Lower leg skin (tissue), 4 donors: ENCODE measurements at regions not wholly inside any gene's neighbourhood (a gene's known extent, or its start where the extent isn't known, plus 50 kb on each side); places are given as distances from the start of the nearest gene placed in this dataset.

Source experiments
- DNase-seq, 2 donors: peaks; one replicate each; pipeline ENCODE4 v3.0.0-alpha.2; 2019; ENCODE audit warnings: low spot score in 2 of 2
- H3K4me3 ChIP-seq: fragments of 200-600 bp; sonication (generic); 2 replicates; pipeline ENCODE4 v1.5.1; 2017; ENCODE audit warnings: mild to moderate bottlenecking, low read depth; ENCODE audit not compliant: poor library complexity, severe bottlenecking
- POLR2A ChIP-seq, 2 donors: fragments of 450-650 bp; IDR thresholded peaks; one replicate each; pipeline ENCODE4 v1.6.1; 2016 to 2017; ENCODE audit warnings: antibody characterized with exemption in 2 of 2, mild to moderate bottlenecking in 1 of 2, moderate library complexity in 1 of 2
- WGBS, 2 donors: methylation state at CpG; one replicate each; pipeline ENCODE4 v1.1.5; 2018; 5-methylcytosine and 5-hydroxymethylcytosine counted together
- intact Hi-C: fragments of 100-400 bp; cut with DNase I; formaldehyde crosslinking; loops from one replicate; pipeline ENCODE4 v1.15.0; 2023; ENCODE audit warnings: low total_unique reads
- TF ChIP-seq, protein P1 (sequence below), 3 donors: fragments of 450-650 bp; IDR thresholded peaks; one replicate each; pipeline ENCODE4 v1.5.1; 2016; ENCODE audit warnings: antibody characterized with exemption in 3 of 3, mild to moderate bottlenecking in 3 of 3, moderate library complexity in 2 of 3

GRCh38 chr5:29380029-29380428, 1813.5 kb upstream of the CDH6 start:
- intact Hi-C loops = no loop called here
- TF ChIP-seq, protein P1, sequence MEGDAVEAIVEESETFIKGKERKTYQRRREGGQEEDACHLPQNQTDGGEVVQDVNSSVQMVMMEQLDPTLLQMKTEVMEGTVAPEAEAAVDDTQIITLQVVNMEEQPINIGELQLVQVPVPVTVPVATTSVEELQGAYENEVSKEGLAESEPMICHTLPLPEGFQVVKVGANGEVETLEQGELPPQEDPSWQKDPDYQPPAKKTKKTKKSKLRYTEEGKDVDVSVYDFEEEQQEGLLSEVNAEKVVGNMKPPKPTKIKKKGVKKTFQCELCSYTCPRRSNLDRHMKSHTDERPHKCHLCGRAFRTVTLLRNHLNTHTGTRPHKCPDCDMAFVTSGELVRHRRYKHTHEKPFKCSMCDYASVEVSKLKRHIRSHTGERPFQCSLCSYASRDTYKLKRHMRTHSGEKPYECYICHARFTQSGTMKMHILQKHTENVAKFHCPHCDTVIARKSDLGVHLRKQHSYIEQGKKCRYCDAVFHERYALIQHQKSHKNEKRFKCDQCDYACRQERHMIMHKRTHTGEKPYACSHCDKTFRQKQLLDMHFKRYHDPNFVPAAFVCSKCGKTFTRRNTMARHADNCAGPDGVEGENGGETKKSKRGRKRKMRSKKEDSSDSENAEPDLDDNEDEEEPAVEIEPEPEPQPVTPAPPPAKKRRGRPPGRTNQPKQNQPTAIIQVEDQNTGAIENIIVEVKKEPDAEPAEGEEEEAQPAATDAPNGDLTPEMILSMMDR (IDR thresholded peaks at IDR 0.05) = no peak
- no peak for DNase-seq

DNA sequence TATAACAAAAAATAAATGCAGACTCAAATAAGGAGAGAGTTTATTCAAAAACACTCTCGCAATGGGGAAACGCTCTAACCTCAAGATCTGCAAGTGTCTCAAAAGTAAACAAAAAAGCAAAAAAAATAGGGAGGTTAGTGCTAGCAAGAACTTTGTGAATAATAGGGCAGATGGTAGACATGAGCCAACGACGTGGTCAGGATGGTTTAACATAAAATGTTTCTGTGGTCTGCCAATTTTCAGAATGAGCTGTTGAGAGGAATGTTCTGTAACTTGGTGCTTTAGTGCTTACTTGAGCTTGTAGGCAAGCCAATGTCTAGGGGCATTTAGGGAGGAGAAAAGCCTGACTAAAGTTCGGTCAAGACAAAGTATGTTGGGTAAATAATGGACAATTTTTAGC, 1813.9 kb upstream of the CDH6 start:
- 88 to 90% methylated on average over 5 of the region's 5 CpGs for WGBS, 2 donors
- DNase-seq = no peak
- intact Hi-C loops = no loop called here
- H3K4me3 ChIP-seq = no peak overlapping the region
- TF ChIP-seq, protein P1 (IDR thresholded peaks at IDR 0.05) = no peak
- TF ChIP-seq POLR2A (IDR thresholded peaks at IDR 0.05) = no peak

More at GRCh38 chr5:29380029-29380428, 1813.5 kb upstream of the CDH6 start:
- H3K4me3 ChIP-seq = no peak overlapping the region
- 41 to 82% methylated on average over 1 of the region's 1 CpG for WGBS, 2 donors

DNA sequence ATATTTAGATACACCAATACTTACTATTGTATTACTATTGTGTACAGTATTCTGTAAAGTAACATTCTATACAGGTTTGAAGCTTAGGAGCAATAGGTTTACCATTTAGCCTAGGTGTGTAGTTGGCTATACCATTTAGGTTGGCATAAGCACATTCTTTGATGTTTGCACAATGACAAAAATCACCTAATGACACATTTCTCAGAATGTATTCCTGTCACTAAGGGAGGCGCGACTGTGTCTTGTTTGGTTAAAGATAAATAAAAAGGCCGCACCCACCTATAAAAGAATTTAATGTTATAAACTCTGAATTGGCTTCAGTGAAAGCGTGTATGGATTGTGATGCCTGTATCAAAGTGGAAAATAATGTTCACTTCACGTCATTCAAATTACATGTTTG, 1815.4 kb upstream of the CDH6 start:
- 79% methylated on average over 5 of the region's 5 CpGs for WGBS, 2 donors
- no peak overlapping the region for H3K4me3 ChIP-seq
- TF ChIP-seq POLR2A (IDR thresholded peaks at IDR 0.05) = no peak
- TF ChIP-seq, protein P1 (IDR thresholded peaks at IDR 0.05) = no peak
- intact Hi-C loops = no loop called here
- no peak for DNase-seq

- WGBS, 2 donors = 79 to 80% methylated on average over 5 of the region's 5 CpGs
- no peak for DNase-seq
- no peak overlapping the region for H3K4me3 ChIP-seq
- intact Hi-C loops = no loop called here
- TF ChIP-seq, protein P1 (IDR thresholded peaks at IDR 0.05) = no peak
- no peak for TF ChIP-seq POLR2A (IDR thresholded peaks at IDR 0.05)
Observed at GRCh38 chr5:29370248-29370647, 1823.2 kb upstream of the CDH6 start.

DNA sequence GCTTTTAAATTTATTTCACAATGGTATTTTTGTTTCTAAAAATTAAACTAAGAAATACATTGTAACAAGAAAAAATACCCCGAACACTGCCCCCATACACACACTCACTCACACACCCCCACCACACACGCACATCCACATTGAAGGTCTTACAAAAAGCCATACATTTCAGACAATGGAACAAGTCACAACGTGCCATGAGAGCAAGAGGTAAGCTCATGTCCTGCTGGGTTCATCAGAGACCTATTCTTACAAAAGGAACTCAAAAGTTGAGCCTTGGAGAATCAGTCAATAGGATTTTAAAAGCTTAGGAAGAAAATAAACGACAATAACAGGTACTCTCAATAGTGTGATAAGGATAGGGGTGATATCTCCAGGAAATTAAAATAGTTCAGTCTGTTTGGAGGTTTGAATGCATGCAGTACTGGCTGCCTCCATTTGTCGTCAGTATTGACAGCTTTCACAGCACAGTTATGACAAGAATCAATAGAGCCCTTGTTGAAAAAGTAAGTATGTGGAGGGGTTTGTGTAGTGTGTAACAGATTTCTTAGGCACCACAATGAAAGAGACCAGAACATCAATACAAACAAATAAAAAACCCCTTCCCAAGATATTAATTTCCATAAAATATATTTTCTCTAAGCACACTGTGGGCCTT, 1826.2 kb upstream of the CDH6 start:
- no peak for DNase-seq
- intact Hi-C loops = no loop called here
- H3K4me3 ChIP-seq = no peak overlapping the region
- no peak for TF ChIP-seq POLR2A (IDR thresholded peaks at IDR 0.05)
- TF ChIP-seq, protein P1 (IDR thresholded peaks at IDR 0.05) = no peak
- 52 to 56% methylated on average over 5 of the region's 5 CpGs for WGBS, 2 donors

DNA sequence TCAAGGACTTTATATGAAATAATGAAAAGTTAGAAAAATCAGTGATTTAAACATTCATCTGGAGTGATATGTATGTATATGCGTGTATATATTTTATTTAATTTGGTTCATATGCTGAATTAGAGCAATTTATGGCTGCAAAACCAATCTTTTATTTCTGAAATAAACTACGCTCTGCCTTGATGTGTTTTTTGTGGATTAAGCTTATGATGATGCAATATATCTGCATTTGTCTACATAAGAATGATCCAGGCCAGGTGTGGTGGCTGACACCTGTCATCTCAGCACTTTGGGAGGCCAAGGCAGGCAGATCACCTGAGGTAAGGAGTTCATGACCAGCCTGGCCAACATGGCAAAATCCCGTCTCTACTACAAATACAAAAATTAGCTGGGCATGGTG, 1842.3 kb upstream of the CDH6 start:
- WGBS, 2 donors = 85 to 86% methylated on average over 3 of the region's 3 CpGs
- no peak for DNase-seq
- TF ChIP-seq, protein P1 (IDR thresholded peaks at IDR 0.05) = no peak
- no peak for TF ChIP-seq POLR2A (IDR thresholded peaks at IDR 0.05)
- intact Hi-C loops = no loop called here
- H3K4me3 ChIP-seq = no peak overlapping the region
